ENCODE measurements at regions not wholly inside any gene's neighbourhood (a gene's known extent, or its start where the extent isn't known, plus 50 kb on each side); places are given as distances from the start of the nearest gene placed in this dataset.
"Not testable (repeated sequence)": the region's sequence is repeated elsewhere in the genome, so short reads cannot be mapped to it uniquely, and the experiment has no call there.

DNA sequence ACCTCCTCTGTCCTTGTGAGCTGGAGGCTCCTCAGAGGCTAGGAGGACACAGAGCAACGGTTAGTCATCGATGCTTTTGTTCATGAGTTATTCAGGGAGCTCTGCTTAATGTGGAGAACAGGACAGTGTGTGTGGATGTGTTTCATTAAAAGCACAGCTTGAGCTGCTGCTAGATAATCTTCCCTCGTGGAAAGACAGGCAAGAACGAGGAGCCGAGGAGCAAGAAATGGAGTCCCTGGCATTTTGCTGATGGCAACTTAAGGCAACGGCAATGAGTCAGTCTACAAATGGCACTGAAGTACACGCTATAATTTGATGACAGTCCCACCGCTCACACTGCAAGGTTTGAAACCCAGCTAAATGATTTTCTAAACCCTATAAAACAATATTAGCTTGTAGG, 106.2 kb downstream of the IGLL1 start:
- CTCF ChIA-PET = no interaction called here
- H3K4me2 ChIP-seq = no peak overlapping the region
- TF ChIP-seq EZH2 (IDR thresholded peaks at IDR 0.05; ENCODE audit: low read depth) = no peak
- TF ChIP-seq, protein P1, sequence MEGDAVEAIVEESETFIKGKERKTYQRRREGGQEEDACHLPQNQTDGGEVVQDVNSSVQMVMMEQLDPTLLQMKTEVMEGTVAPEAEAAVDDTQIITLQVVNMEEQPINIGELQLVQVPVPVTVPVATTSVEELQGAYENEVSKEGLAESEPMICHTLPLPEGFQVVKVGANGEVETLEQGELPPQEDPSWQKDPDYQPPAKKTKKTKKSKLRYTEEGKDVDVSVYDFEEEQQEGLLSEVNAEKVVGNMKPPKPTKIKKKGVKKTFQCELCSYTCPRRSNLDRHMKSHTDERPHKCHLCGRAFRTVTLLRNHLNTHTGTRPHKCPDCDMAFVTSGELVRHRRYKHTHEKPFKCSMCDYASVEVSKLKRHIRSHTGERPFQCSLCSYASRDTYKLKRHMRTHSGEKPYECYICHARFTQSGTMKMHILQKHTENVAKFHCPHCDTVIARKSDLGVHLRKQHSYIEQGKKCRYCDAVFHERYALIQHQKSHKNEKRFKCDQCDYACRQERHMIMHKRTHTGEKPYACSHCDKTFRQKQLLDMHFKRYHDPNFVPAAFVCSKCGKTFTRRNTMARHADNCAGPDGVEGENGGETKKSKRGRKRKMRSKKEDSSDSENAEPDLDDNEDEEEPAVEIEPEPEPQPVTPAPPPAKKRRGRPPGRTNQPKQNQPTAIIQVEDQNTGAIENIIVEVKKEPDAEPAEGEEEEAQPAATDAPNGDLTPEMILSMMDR (conservative IDR thresholded peaks at IDR 0.05) = no peak
- H3K27ac ChIP-seq = no peak overlapping the region
- BruUV-seq (replicated peaks) = no TSS peak
- no peaks in the 10 kb centered on the region for H3K79me2 ChIP-seq (ENCODE audit: low read depth)
- peaks cover 54% of the 10 kb centered on the region for H3K27me3 ChIP-seq (ENCODE audit: insufficient read depth, low read depth)
- no peaks in the 10 kb centered on the region for H3K36me3 ChIP-seq (ENCODE audit: low read depth)
- POLR2A ChIA-PET (ENCODE audit: unreplicated experiment) = no interaction called here
- H3K9me3 ChIP-seq (ENCODE audit: insufficient read depth, low read depth) = no peaks in the 10 kb centered on the region
- no peak for DNase-seq
- H3K4me3 ChIP-seq = no peak overlapping the region
- H2AFZ ChIP-seq = no peak overlapping the region
- H4K20me1 ChIP-seq (ENCODE audit: insufficient read depth) = no peaks in the 10 kb centered on the region
- intact Hi-C loops (cut with micrococcal nuclease; ENCODE audit: unreplicated experiment) = no loop called here
- H3K9me2 ChIP-seq (ENCODE audit: insufficient read depth) = no peaks in the 10 kb centered on the region
- H3F3A ChIP-seq (ENCODE audit: insufficient read depth, low read depth) = no peaks in the 10 kb centered on the region
- no peaks in the 10 kb centered on the region for H3K4me1 ChIP-seq (replicated peaks; ENCODE audit: insufficient read depth)

GRCh38 chr22:23472376-23472775, 107.7 kb downstream of the IGLL1 start:
- H3K9me2 ChIP-seq (ENCODE audit: insufficient read depth); H3K36me3 ChIP-seq (ENCODE audit: low read depth); H2AFZ ChIP-seq; BruUV-seq (replicated peaks); H3K4me1 ChIP-seq (replicated peaks; ENCODE audit: insufficient read depth); H3F3A ChIP-seq (ENCODE audit: insufficient read depth, low read depth); intact Hi-C loops (cut with micrococcal nuclease; ENCODE audit: unreplicated experiment); DNase-seq; CTCF ChIA-PET; H3K4me3 ChIP-seq; H3K79me2 ChIP-seq (ENCODE audit: low read depth); H4K20me1 ChIP-seq (ENCODE audit: insufficient read depth); POLR2A ChIA-PET (ENCODE audit: unreplicated experiment); H3K27ac ChIP-seq; H3K9me3 ChIP-seq (ENCODE audit: insufficient read depth, low read depth); H3K4me2 ChIP-seq: not testable (repeated sequence)
- H3K27me3 ChIP-seq (ENCODE audit: insufficient read depth, low read depth) = peaks cover 55% of the 10 kb centered on the region

GRCh38 chr22:23471698-23472097, 108.4 kb downstream of the IGLL1 start:
- no peaks in the 10 kb centered on the region for H3K9me3 ChIP-seq (ENCODE audit: insufficient read depth, low read depth)
- H4K20me1 ChIP-seq (ENCODE audit: insufficient read depth) = no peaks in the 10 kb centered on the region
- no peaks in the 10 kb centered on the region for H3K79me2 ChIP-seq (ENCODE audit: low read depth)
- H3K27me3 ChIP-seq (ENCODE audit: insufficient read depth, low read depth) = peaks cover 55% of the 10 kb centered on the region
- no peaks in the 10 kb centered on the region for H3K36me3 ChIP-seq (ENCODE audit: low read depth)
- TF ChIP-seq EZH2 (IDR thresholded peaks at IDR 0.05; ENCODE audit: low read depth) = no peak
- TF ChIP-seq, protein P1 (conservative IDR thresholded peaks at IDR 0.05) = no peak
- H2AFZ ChIP-seq = no peak overlapping the region
- no peak overlapping the region for H3K27ac ChIP-seq
- no peaks in the 10 kb centered on the region for H3K4me1 ChIP-seq (replicated peaks; ENCODE audit: insufficient read depth)
- no peak overlapping the region for H3K4me3 ChIP-seq
- POLR2A ChIA-PET (ENCODE audit: unreplicated experiment) = no interaction called here
- no TSS peak for BruUV-seq (replicated peaks)
- no peak overlapping the region for H3K4me2 ChIP-seq
- CTCF ChIA-PET = no interaction called here
- H3K9me2 ChIP-seq (ENCODE audit: insufficient read depth) = no peaks in the 10 kb centered on the region
- no peaks in the 10 kb centered on the region for H3F3A ChIP-seq (ENCODE audit: insufficient read depth, low read depth)
- intact Hi-C loops (cut with micrococcal nuclease; ENCODE audit: unreplicated experiment) = no loop called here
- no peak for DNase-seq

DNA sequence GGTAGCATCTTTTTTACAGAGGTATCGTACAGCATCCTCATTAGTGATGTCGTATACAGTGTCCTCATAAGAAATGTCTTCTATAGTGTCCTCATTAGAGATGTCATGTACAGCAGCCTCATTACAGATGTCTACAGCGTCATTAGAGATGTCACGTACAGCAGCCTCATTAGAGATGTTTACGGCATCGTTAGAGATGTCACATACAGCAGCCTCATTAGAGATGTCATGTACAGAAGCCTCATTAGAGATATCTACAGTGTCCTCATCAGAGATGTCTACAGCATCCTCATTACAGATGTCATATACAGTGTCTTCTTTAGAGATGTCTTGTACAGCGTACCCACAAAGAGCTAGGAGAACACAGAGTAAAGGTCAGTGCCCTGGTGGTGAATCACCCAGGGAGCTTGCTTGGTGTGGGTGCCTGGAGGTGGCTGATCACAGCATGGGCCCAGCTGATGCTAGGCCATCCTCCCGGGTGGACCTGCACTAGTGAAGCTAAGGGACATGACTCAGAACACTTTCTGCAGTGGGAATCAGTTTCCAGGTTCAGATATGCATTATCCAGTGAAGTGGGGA, 109.2 kb downstream of the IGLL1 start:
- no peaks in the 10 kb centered on the region for H4K20me1 ChIP-seq (ENCODE audit: insufficient read depth)
- no peaks in the 10 kb centered on the region for H3K9me2 ChIP-seq (ENCODE audit: insufficient read depth)
- no peaks in the 10 kb centered on the region for H3K4me1 ChIP-seq (replicated peaks; ENCODE audit: insufficient read depth)
- no TSS peak for BruUV-seq (replicated peaks)
- TF ChIP-seq, protein P1 (conservative IDR thresholded peaks at IDR 0.05) = no peak
- TF ChIP-seq EZH2 (IDR thresholded peaks at IDR 0.05; ENCODE audit: low read depth) = no peak
- ChIA-PET POLR2A (ENCODE audit: unreplicated experiment) (no interaction called here), CTCF (no interaction called here)
- no peaks in the 10 kb centered on the region for H3K9me3 ChIP-seq (ENCODE audit: insufficient read depth, low read depth)
- H3K27me3 ChIP-seq (ENCODE audit: insufficient read depth, low read depth) = peaks cover 54% of the 10 kb centered on the region
- H3K79me2 ChIP-seq (ENCODE audit: low read depth) = no peaks in the 10 kb centered on the region
- H3K4me2 ChIP-seq = no peak overlapping the region
- H3F3A ChIP-seq (ENCODE audit: insufficient read depth, low read depth) = no peaks in the 10 kb centered on the region
- no peak for DNase-seq
- intact Hi-C loops (cut with micrococcal nuclease; ENCODE audit: unreplicated experiment) = no loop called here
- no peak overlapping the region for H3K4me3 ChIP-seq
- H3K27ac ChIP-seq = no peak overlapping the region
- no peak overlapping the region for H2AFZ ChIP-seq
- H3K36me3 ChIP-seq (ENCODE audit: low read depth) = no peaks in the 10 kb centered on the region

Measured in PC-9 (cell line).